H7 (cell line): ENCODE measurements at regions not wholly inside any gene's neighbourhood (a gene's known extent, or its start where the extent isn't known, plus 50 kb on each side); places are given as distances from the start of the nearest gene placed in this dataset.

Source experiments
- DNase-seq: peaks from one replicate; pipeline ENCODE4 v3.0.0; 2012
- H3K27me3 ChIP-seq: 2 replicates; pipeline ENCODE4 v1.6.0; 2011; ENCODE audit warnings: mild to moderate bottlenecking, low read length; ENCODE audit not compliant: control insufficient read depth, insufficient read depth
- H3K36me3 ChIP-seq: replicated peaks from 2 replicates; pipeline ENCODE4 v1.5.1; 2011; ENCODE audit warnings: low read length; ENCODE audit not compliant: control insufficient read depth, insufficient read depth
- H3K4me3 ChIP-seq: 2 replicates; pipeline ENCODE4 v1.5.1; 2011; ENCODE audit warnings: low read depth, mild to moderate bottlenecking, control low read depth, low read length, moderate library complexity; ENCODE audit not compliant: insufficient read depth

DNA sequence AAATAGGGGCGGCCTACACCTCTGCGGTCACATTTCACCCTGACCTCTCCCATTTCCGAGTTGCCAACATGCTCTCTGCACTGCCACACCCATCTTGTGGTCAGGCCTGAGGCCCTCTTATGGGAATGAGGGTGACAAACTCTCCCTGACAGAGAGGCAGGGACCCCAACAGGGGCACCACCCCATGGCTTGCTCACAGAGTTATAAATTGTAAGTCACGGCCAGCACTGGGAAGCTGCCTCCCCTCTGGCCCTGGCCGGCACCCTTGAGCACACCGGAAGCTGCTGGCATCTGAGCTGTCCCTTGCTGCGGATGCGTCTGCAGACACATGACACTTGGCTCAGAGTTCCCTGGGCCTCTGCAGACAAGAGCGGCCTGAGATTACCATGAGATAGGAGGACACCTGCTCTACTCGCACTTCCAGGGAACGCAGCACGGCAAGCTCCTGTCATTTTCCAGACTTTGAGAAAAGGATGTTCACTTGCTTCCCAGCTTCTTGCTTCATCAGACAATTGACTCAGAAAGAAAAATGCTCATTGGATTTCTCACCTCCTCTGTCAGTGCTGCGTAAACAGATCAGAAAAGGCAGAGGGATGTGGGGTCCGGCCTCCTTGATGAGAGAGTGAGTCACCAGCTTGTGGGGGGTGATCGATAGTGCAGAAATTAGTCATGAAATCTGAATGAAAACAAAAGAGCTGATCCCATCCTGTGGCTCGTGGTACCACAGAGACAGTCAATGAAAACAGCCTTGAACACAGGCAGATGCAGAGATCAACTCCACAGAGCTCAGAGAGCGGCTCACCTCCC, 269.8 kb downstream of the SYK start:
- Histone ChIP-seq H3K27me3 (no peaks in the 10 kb centered on the region), H3K4me3 (no peak overlapping the region), H3K36me3 (no peaks in the 10 kb centered on the region)
- no peak for DNase-seq

DNA sequence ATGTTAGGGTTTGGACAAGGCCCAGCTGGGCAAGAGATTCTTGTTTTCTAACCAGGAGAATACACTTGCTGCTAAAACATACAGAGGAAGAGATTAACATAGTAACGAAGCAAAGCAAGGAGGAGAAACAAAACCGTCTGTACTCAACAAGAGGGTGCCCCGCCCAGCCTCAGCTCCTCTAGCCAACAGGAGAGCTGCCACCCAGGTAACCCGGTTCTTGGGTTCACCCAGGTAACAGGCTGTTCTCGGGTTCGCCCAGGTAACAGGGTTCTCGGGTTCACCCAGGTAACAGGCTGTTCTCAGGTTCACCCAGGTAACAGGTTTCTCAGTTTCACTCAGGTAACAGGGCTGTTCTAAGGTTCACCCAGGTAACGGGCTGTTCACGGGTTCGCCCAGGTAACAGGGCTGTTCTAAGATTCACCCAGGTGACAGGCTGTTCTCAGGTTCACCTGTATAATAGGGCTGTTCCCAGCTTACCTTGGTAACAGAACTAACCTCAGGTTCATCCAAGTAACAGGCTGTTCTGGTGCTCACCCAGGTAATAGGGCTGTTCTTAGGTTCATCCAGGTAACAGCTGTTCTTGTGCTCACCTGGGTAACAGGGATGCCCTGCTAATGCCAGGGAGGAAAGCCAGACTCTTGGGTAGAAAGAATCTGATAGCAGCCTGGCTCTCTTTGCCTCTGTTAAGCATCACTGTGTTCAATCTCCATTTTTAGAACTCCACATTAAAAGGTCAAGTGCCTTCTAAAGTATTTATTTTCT, 271.6 kb downstream of the SYK start:
- DNase-seq, result no peak
- H3K27me3 ChIP-seq, result no peaks in the 10 kb centered on the region

DNA sequence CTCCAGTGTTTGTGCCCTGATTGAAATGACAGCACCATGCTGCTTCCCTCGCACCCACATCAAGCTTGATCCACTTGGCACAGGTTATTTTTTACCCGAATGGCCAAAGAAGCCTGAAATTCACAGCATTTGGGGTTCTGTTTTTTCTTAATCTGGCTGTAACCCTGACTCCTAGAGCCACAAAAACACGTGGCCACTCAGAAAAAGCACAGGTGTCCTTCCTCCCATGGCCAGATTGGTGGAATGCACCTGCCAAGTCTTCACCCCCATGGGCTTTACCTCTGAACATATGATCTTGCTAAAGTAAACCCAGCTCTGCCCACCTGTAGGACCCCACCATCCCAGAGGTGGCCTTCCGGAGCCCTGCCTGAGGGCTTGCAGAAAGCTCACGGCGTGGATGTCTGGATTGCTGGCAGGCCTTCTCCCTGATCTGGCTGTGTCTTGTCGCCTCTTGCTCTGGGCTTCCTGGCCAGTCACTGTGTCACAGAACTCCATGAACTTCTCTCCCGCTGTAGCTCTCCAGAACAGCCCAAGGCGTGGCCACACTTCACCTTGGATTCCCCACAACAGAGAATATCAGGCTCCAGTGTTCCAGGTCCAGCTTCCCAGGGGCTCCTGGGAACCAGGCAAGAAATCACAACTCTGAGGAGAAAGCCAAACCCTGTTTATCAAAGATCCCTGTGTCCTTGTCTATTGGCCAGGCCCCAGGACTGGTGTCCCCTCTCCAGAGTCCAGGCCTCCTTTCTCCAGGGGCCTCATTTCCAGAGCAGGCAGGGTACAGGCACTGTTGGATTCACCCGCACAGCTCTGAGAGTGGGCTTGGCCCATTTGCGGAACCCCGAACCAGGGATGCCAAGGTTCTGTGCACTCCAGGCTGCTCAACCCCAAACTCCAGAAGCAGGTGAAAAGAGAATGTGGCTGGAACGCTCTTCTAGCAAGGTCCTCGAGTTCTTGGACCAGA, 272.5 kb downstream of the SYK start:
- no peak overlapping the region for H3K4me3 ChIP-seq
- no peak for DNase-seq
- H3K36me3 ChIP-seq, result no peaks in the 10 kb centered on the region
- no peaks in the 10 kb centered on the region for H3K27me3 ChIP-seq

More for the DNA sequence above, 271.6 kb downstream of the SYK start:
- H3K36me3 ChIP-seq, result no peaks in the 10 kb centered on the region
- no peak overlapping the region for H3K4me3 ChIP-seq

DNA sequence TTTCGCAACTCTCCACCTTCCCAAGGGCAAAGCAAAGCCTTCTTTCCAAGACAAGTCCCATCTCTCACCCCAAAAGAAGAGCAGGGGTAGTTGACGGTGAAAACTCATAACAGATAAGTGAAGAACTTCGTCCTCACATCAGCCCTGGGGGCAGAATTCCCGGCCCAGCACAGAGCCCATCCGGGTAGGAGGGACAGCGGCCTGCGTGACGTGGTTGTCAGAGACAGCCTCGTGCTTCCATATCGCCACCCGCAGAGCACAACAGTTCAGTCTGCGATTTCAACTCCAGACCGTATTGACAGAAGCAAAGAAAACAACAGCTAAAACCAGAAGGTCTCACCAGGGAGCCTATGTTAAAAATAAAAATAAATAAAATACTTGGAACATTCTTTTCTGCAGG, 273.2 kb downstream of the SYK start:
- peak; percentile 38 for DNase-seq
- Histone ChIP-seq H3K4me3 (no peak overlapping the region), H3K36me3 (no peaks in the 10 kb centered on the region), H3K27me3 (no peaks in the 10 kb centered on the region)

DNA sequence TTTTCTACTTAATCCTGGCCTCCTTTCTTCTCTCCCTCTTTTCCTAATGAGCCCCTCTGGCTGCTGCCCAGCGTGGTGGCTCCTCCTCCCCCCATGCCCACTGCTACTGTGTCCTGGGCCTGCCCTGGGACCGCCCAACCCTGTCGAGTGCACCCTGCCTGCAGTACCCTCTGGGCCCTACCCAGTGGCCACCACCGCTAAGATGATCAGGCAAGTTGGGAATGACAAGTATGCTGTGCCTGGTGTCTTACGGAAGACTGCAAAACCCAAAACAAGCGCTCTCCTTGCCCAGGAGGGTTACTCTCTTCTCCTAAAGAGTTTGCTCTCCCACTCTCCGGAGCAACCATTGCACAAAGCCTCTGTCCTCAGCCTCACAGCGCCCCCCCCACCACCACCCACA, 273.7 kb downstream of the SYK start:
- Histone ChIP-seq H3K36me3 (no peaks in the 10 kb centered on the region), H3K4me3 (no peak overlapping the region), H3K27me3 (no peaks in the 10 kb centered on the region)
- peak; percentile 39 for DNase-seq

DNA sequence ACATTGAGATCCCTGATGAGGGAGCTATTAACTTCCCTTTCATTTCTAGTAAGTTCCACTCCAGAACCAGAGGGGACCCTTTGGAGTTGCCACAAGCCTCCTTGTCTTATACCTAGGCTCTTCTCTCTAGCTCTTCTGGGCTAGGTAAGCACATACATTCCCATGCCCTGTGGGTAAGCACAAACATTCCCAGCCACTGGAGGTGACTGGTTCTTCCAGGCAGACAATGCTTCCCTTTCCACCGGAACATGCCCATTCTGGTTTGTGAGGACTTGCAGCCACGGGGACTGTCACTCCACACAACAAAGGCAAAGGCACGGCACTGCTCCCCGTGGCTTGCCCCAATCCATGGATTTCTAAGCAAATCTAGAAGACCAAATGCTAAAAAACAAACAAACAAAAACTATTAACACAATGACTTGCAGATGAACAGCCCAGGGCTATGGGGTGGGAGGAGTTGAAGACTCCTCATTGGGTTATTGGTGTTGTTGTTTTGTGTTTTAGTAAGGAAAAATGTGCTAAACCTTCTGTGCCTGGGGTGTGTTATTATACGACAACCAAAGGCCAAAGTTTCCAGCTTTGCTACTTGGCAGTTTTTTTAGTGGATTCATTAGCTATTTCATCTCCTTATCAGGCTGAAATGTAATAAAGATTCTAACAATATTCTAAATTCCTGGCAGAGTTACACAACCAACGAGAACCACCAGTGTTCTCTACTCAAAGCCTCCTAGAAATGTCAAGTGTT, 276.2 kb downstream of the SYK start:
- DNase-seq, result no peak
- H3K36me3 ChIP-seq, result no peaks in the 10 kb centered on the region
- no peaks in the 10 kb centered on the region for H3K27me3 ChIP-seq
- H3K4me3 ChIP-seq, result no peak overlapping the region

DNA sequence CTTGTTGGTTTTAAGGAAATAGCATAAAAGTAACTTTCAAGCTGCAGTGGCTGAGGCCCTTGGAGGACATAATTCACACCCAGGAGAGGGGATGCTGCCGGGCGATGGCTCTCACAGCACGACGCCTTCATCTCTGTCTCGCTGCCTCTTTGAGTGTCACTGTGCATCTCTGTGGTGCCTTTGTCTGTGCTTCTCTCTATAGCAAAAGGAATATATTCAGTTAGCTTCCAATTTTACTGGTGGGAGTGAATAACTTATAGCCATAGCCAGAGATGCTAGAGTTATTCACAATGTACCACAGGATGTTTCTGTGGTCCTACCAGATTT, 276.7 kb downstream of the SYK start:
- Histone ChIP-seq H3K36me3 (no peaks in the 10 kb centered on the region), H3K4me3 (no peak overlapping the region), H3K27me3 (no peaks in the 10 kb centered on the region)
- DNase-seq, result no peak

DNA sequence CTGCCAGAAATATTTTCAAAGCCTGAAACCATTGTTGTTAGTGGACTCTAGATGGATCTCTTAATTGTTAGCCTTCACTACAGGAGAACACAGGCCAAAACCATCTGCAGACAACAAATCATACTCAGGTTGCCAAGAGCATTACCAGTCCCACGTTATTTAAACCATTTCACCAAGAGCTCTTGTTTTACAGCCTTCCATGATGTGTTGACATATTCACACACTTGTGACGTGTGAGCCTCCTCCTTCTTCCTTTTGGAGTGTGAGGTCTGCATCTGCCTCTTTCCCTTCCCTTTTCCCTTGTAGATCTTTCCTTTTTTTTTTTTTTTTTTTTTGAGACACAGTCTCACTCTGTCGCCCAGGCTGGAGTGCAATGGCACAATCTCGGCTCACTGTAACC, 279.0 kb downstream of the AUH start:
- DNase-seq, result no peak
- H3K36me3 ChIP-seq, result no peaks in the 10 kb centered on the region
- H3K27me3 ChIP-seq, result no peaks in the 10 kb centered on the region
- no peak overlapping the region for H3K4me3 ChIP-seq

DNA sequence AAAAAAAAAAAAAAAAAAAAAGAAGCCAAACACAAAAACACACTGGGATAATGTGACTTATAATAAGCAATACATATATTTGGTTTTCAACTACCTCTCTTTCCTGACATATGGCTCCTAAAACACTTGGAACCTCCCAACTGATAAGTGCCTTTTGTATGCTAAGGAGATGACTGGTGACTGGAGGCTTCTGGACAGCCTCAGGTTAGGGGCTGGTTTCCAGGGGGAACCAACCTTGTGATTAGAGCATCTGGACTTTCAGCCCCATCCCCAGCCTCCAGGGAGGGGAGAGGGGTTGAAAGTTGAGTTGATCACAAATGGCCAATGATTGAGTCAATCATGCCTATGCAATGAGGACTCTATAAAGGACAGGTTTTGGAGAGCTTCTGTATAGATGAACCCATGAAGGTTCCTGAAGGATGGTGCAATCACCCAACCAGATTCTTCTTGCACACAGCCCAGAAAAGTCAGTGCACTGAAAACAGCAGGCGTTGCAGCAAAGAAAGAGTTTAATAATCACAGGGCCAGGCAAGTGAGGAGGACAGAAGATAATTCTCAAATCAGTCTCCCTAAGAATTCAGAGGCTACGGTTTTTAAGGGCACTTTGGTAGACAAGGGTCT, 276.7 kb downstream of the AUH start:
- no peaks in the 10 kb centered on the region for H3K27me3 ChIP-seq
- H3K4me3 ChIP-seq, result no peak overlapping the region
- DNase-seq, result no peak
- no peaks in the 10 kb centered on the region for H3K36me3 ChIP-seq

DNA sequence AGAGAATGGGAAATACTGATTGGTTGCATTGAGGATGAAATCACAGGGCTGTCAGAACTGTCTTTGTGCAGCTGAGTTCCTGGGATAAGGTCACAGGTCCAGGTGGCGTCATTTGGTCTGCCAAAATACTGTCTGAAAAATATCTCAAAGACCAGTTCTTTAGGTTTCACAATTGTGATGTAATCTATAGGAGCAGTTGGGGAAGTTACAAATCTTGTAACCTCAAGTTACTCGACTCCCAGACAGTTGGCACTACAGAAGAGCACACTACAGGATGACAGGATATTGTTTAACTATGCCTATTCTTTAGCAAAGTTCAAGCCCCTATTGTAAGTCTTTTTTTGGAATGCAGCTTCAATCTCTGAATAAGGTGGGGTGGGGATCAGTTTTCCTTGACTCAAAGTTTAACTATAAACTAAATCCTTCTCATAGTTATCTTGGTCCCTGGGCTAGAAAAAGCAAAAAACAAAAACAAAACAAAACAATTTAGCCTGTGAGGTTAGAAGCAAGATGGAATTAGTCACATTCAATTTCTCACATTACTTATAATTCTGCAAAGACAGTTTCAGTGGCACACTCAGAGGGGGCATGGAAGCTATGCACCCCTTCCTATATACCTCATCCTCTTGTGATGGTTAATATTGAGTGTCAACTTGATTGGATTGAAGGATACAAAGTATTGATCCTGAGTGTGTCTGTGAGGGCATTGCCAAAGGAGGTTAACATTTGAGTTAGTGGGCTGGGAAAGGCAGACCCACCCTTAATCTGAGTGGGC, 276.0 kb downstream of the AUH start:
- Histone ChIP-seq H3K27me3 (no peaks in the 10 kb centered on the region), H3K4me3 (no peak overlapping the region), H3K36me3 (no peaks in the 10 kb centered on the region)
- no peak for DNase-seq

DNA sequence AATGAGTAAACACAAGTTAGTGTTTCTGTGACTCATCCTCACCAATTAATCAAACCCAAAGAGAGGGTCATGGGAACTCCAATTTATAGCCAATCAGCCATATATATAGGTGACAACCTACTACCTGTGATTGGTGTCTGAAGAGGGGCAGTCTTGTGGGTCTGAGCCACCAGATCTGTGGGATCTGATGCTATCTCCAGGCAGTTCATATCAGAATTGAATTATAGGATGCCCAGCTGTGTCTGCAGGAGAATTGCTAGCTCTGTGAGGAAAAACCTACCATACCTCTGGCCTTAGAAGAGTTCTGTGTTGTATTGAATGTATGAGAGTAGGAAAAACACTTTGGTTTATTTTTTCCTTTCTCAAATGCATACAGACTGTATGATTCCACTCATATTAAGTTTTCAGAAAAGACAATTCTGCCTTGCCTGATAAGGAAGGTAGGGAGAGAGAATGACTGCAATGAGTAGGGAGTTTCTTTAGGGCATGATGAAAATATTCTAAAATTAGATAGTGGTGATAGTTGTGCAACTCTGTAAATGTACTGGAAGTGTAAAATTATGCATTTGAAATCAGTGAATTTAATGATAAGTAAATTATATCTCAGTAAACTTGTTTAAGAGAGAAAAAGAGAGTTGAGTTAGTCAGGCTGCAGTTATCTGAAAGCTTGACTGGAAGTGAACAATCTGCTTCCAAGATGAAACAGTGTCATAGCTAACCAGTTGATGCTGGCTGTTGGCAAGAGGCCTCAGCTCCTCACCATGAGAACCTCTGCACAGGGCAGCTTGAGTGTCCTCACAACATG, 274.9 kb downstream of the AUH start:
- H3K27me3 ChIP-seq, result no peaks in the 10 kb centered on the region
- H3K36me3 ChIP-seq, result no peaks in the 10 kb centered on the region
- no peak overlapping the region for H3K4me3 ChIP-seq
- DNase-seq, result no peak

DNA sequence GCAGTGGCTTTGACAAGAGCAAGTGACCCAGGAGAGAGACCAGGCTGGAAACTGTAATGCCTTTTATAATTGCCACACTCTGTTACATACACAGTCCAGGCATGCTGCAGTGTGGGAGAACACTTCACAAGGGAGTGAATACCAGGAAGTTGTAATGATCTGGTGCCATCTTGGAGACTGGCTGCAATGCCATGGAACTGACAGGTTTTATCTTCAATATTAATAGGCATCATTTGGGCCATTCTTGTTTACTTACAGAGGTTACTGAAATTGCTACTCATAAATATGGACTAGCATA, 274.3 kb downstream of the AUH start:
- no peaks in the 10 kb centered on the region for H3K36me3 ChIP-seq
- no peaks in the 10 kb centered on the region for H3K27me3 ChIP-seq
- H3K4me3 ChIP-seq, result no peak overlapping the region
- no peak for DNase-seq
